ENCODE measurements at regions not wholly inside any gene's neighbourhood (a gene's known extent, or its start where the extent isn't known, plus 50 kb on each side); places are given as distances from the start of the nearest gene placed in this dataset.

- Histone ChIP-seq H3K14ac (ENCODE audit: insufficient read length) (no peak overlapping the region), H2BK5ac (ENCODE audit: low read depth, low read length) (no peak overlapping the region), H3K4me3 (ENCODE audit: extremely low read depth in 1 of 4, insufficient read depth in 2 of 4, low read depth in 3 of 4, low read length in 4 of 4) (no peak overlapping the region), H2BK15ac (ENCODE audit: low read length) (no peak overlapping the region), H3K4ac (replicated peaks; ENCODE audit: insufficient read length, low read depth, low read length) (no peak overlapping the region), H3K9ac (replicated peaks in 1 of 4; ENCODE audit: extremely low read depth in 1 of 4, low read depth in 3 of 4, low read length in 3 of 4) (no peak overlapping the region), H4K20me1 (replicated peaks in 1 of 2; ENCODE audit: control insufficient read depth in 1 of 2, insufficient read depth in 2 of 2, low read length in 2 of 2) (no peaks in the 10 kb centered on the region), H3K23ac (ENCODE audit: insufficient read length) (no peak overlapping the region), H3K18ac (ENCODE audit: extremely low read depth, low read length) (no peak overlapping the region), H2AK5ac (ENCODE audit: low read depth, low read length) (no peak overlapping the region), H3K4me2 (ENCODE audit: insufficient read depth in 1 of 2, low read depth in 2 of 2, low read length in 2 of 2) (no peak overlapping the region), H4K8ac (ENCODE audit: extremely low read depth, insufficient read depth, low read length) (no peak overlapping the region), H3K79me1 (ENCODE audit: low read depth, low read length) (no peaks in the 10 kb centered on the region), H2AFZ (ENCODE audit: low read length) (no peak overlapping the region), H3K9me3 (ENCODE audit: insufficient read depth in 2 of 2, low read depth in 1 of 2, low read length in 1 of 2) (no peaks in the 10 kb centered on the region), H2BK20ac (ENCODE audit: low read length) (no peak overlapping the region), H3K56ac (replicated peaks; ENCODE audit: insufficient read length, low read depth, low read length) (no peak overlapping the region), H2BK12ac (ENCODE audit: low read depth, low read length) (no peak overlapping the region), H3K27ac (ENCODE audit: low read depth, low read length) (no peak overlapping the region), H3K4me1 (replicated peaks in 1 of 4; ENCODE audit: control insufficient read depth in 3 of 4, insufficient read depth in 4 of 4, low read length in 3 of 4) (no peaks in the 10 kb centered on the region), H4K5ac (ENCODE audit: insufficient read length, low read depth, low read length) (no peak overlapping the region), H4K91ac (replicated peaks; ENCODE audit: insufficient read length, low read length) (no peak overlapping the region), H3K27me3 (replicated peaks in 1 of 4; ENCODE audit: control insufficient read depth in 3 of 4, extremely low read depth in 1 of 4, insufficient read depth in 3 of 4, low read length in 3 of 4) (no peaks in the 10 kb centered on the region), H2BK120ac (replicated peaks; ENCODE audit: low read depth, low read length) (no peak overlapping the region), H3K36me3 (ENCODE audit: control insufficient read depth in 2 of 4, insufficient read depth in 4 of 4, low read length in 3 of 4) (no peaks in the 10 kb centered on the region), H3K79me2 (ENCODE audit: control insufficient read depth in 1 of 2, insufficient read depth in 2 of 2, low read length in 2 of 2) (no peaks in the 10 kb centered on the region), H3K23me2 (ENCODE audit: low read depth, low read length) (no peaks in the 10 kb centered on the region)
- DNase-seq (ENCODE audit: low read depth in 1 of 2, low spot score in 2 of 2): no peak
- ChIA-PET POLR2A (ENCODE audit: partially characterized antibody) (no interaction called here), CTCF (ENCODE audit: partially characterized antibody) (no interaction called here)
- 95% methylated on average over 1 of the region's 1 CpG; no CpG with 5 or more reads in 1 of the 2 experiments for whole genome bisulfite sequencing, 2 experiments (ENCODE audit: extremely low coverage in 1 of 2, insufficient coverage in 1 of 2, insufficient read length in 1 of 2, insufficient replicate concordance in 2 of 2, low coverage in 1 of 2, low lambda C conversion rate in 2 of 2, missing lambda C conversion rate in 1 of 2)
- FAIRE-seq: no peak
- TF ChIP-seq FOSL1 (IDR thresholded peaks at IDR 0.05; ENCODE audit: insufficient read depth, low read depth, low read length) (no peak), SP2 (IDR thresholded peaks at IDR 0.05; ENCODE audit: low read length) (no peak), GTF2F1 (IDR thresholded peaks at IDR 0.05; ENCODE audit: borderline replicate concordance, low read depth, low read length) (no peak), EZH2 (IDR thresholded peaks at IDR 0.05; ENCODE audit: low read depth, low read length, severe bottlenecking) (no peak), CBX8 (IDR thresholded peaks at IDR 0.05; ENCODE audit: borderline replicate concordance, low read depth, low read length) (no peak), HDAC6 (IDR thresholded peaks at IDR 0.05; ENCODE audit: low read depth, low read length) (no peak), NRF1 (IDR thresholded peaks at IDR 0.05; ENCODE audit: low read depth, low read length) (no peak)
These were observed 1148.2 kb upstream of the PCDH9 start for GRCh38 chr13:68378294-68378693.

All from H1 (cell line).